ENCODE measurements at regions not wholly inside any gene's neighbourhood (a gene's known extent, or its start where the extent isn't known, plus 50 kb on each side); places are given as distances from the start of the nearest gene placed in this dataset.

- DNase-seq = no peak
Observed at GRCh38 chr16:10317425-10318001, 68.3 kb upstream of the ATF7IP2 start.

GRCh38 chr16:10318798-10319500 is 66.9 kb upstream of the ATF7IP2 start:
- no peak for DNase-seq

GRCh38 chr16:10321407-10322387 is 64.2 kb upstream of the ATF7IP2 start:
- DNase-seq = no peak

- DNase-seq = no peak
Observed at GRCh38 chr16:10322723-10323527, 62.9 kb upstream of the ATF7IP2 start.

- no peak for DNase-seq
Observed at GRCh38 chr16:10323528-10323869, 62.4 kb upstream of the ATF7IP2 start.

GRCh38 chr16:10324210-10324609 is 61.7 kb upstream of the ATF7IP2 start:
- no peak for DNase-seq

- no peak for DNase-seq
Observed at GRCh38 chr16:10325783-10326543, 59.9 kb upstream of the ATF7IP2 start.

GRCh38 chr16:10326647-10327046 is 59.2 kb upstream of the ATF7IP2 start:
- no peak for DNase-seq

GRCh38 chr16:10328291-10328690 is 57.6 kb upstream of the ATF7IP2 start:
- DNase-seq = peak in 1 of 2 donors; percentile 20

GRCh38 chr16:10332241-10332640 is 53.6 kb upstream of the ATF7IP2 start:
- no peak for DNase-seq

GRCh38 chr16:10332775-10333174 is 53.1 kb upstream of the ATF7IP2 start:
- no peak for DNase-seq

GRCh38 chr16:10333321-10334032 is 52.4 kb upstream of the ATF7IP2 start:
- DNase-seq = peak; percentile 22 to 36

- no peak for DNase-seq
Observed at GRCh38 chr16:10335681-10336080, 50.2 kb upstream of the ATF7IP2 start.

All from CD4-positive, alpha-beta T cell treated with Interleukin-4 for 1 hour (primary cell).